Astrocyte of the cerebellum (primary cell): ENCODE measurements at regions not wholly inside any gene's neighbourhood (a gene's known extent, or its start where the extent isn't known, plus 50 kb on each side); places are given as distances from the start of the nearest gene placed in this dataset.

Source experiments
- DNase-seq: peaks from one replicate; pipeline ENCODE4 v3.0.0-alpha.2; 2011; ENCODE audit warnings: low read depth
- H3K4me3 ChIP-seq: 2 replicates; pipeline ENCODE4 v1.5.1; 2011; ENCODE audit warnings: mild to moderate bottlenecking, low read depth, low read length, moderate library complexity
- in situ Hi-C: cut with HindIII; loops from 2 replicates; pipeline ENCODE4 v1.10.0; 2017; ENCODE audit warnings: low sequenced_read_pairs
- TF ChIP-seq, protein P1 (sequence below): IDR thresholded peaks from 2 replicates; pipeline ENCODE4 v1.5.1; 2012; ENCODE audit warnings: low read length, low read depth, moderate library complexity, mild to moderate bottlenecking; ENCODE audit errors: missing control alignments

DNA sequence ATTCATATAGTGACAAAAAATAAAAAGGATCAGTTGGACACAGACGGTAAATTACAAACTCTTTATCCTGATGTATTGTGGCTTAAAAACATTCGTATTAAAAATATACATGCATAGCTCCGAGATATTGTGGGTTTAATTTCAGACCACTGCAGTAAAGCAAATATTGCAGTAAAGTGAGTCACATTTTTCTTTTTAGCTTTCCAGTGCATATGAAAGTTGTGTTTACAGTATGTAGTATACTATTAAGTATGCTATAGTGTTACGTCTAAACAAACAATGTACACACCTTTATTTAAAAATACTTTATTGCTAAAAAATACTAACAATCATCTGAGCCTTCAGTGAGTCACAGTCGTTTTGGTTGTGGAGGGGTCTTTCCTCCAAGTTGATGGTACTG, 551.8 kb downstream of the CETN3 start:
- TF ChIP-seq, protein P1, sequence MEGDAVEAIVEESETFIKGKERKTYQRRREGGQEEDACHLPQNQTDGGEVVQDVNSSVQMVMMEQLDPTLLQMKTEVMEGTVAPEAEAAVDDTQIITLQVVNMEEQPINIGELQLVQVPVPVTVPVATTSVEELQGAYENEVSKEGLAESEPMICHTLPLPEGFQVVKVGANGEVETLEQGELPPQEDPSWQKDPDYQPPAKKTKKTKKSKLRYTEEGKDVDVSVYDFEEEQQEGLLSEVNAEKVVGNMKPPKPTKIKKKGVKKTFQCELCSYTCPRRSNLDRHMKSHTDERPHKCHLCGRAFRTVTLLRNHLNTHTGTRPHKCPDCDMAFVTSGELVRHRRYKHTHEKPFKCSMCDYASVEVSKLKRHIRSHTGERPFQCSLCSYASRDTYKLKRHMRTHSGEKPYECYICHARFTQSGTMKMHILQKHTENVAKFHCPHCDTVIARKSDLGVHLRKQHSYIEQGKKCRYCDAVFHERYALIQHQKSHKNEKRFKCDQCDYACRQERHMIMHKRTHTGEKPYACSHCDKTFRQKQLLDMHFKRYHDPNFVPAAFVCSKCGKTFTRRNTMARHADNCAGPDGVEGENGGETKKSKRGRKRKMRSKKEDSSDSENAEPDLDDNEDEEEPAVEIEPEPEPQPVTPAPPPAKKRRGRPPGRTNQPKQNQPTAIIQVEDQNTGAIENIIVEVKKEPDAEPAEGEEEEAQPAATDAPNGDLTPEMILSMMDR, result no peak
- in situ Hi-C loops, result no loop called here
- no peak overlapping the region for H3K4me3 ChIP-seq
- DNase-seq, result no peak

DNA sequence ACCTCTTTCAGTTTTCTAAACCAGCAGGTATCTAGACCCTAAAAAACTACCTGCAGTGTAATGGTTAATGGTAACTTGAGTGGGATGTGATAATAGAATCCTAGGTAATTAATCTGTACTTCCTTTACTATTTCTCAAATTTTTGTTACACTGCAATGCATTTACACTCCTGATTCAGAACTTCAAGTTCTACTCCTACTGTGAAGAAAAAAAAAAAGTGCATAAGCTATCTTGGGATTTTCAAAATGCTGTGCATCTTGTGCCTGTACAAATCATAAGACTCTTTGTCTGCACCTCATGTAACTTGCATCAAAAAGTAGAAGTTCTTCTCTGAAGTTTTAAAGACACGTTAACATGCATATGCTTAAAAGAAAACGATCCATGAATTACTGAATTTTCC, 554.1 kb downstream of the CETN3 start:
- in situ Hi-C loops, result no loop called here

DNA sequence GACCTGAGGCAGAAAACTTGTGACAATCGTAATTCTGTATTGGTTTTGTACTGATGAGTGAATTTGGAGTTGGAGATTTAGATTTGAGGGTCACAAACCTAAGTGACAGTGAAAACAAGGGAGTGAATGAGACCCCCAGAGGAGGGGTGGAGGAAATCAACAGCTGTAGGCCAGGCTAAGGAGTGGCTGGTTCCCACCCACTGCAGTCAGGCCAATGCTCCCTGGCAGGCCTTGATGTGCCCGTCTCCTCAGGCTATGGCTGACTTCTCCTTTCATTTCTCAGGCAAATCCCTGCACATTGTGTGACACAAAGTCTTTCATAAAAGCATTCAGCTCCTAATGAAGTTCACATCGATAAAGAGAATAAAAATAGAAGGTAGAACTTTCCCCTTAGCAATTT, 557.6 kb downstream of the CETN3 start:
- no peak overlapping the region for H3K4me3 ChIP-seq
- TF ChIP-seq, protein P1, result no peak
- in situ Hi-C loops, result no loop called here
- no peak for DNase-seq

More for the DNA sequence above, 554.1 kb downstream of the CETN3 start:
- no peak overlapping the region for H3K4me3 ChIP-seq
- no peak for DNase-seq
- TF ChIP-seq, protein P1, result no peak

DNA sequence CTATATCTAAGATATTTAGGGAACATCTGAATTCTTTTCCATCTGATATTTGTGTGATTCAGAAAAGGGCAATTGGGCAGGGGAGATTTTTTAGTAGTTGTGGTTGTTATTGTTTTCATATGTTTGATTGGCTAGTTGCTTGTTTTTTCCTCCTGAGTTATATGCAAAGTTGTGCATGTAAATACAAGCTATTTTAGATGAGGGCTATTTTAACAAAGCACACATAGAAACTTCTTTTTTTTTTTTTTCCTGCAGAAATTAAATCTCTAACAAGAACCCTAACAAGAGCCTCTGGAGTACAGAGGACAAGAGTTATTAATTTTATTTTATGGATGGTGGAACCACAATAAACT, 559.1 kb downstream of the CETN3 start:
- in situ Hi-C loops, result no loop called here
- TF ChIP-seq, protein P1, result no peak
- DNase-seq, result no peak
- H3K4me3 ChIP-seq, result no peak overlapping the region

DNA sequence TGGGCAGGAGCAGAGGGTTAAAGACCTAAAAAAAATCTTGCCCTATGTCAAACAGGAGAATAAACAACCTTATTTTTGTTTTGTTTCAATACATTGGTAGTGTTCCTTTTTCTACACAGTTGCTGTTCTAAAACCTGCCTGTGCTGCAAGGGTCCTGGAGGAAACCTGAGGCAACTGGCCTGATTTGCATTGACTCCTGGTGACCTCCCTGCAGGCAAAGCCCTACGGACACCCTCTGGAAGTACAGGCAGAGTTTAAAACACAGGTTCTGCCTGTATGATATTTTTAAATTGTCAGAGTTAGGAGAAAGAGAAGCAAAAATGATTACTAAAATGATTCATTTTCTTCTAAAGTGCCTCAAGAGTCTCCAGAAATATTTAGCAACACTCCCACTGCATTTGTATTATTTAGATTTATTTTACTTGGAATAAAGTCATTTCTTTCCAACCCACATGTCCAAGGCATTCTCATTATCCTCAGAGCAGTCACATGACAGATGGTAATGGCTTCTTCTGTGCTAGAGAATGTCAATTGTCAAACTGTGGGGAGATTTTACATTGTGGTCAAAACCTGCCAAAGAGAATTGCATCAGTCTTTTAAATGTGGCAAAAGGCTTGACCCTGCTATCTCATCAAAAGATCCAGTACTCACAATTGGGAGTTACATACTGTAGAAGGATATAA, 559.6 kb downstream of the CETN3 start:
- peak; percentile 13 for DNase-seq
- TF ChIP-seq, protein P1, result no peak
- no peak overlapping the region for H3K4me3 ChIP-seq
- in situ Hi-C loops, result no loop called here

DNA sequence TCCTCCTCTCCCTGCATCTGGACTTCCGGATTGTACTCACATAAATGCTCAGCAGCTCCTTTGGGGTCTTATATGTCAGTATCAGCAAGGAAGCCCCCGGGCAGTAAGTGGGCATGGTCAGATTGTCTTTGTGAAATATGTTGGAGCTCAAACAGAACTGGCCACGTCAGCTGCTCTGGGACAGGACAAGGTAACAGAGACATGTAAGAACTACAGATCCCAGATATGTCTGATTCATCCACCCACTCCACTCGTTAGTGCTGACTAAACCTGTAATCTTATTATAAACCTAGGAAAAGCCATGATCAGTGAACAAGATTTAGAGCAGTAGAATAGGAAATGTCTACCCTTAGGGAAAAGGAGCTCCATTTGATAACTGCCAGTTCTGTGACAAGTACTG, 561.8 kb downstream of the CETN3 start:
- TF ChIP-seq, protein P1, result no peak
- in situ Hi-C loops, result no loop called here
- H3K4me3 ChIP-seq, result no peak overlapping the region
- DNase-seq, result no peak

DNA sequence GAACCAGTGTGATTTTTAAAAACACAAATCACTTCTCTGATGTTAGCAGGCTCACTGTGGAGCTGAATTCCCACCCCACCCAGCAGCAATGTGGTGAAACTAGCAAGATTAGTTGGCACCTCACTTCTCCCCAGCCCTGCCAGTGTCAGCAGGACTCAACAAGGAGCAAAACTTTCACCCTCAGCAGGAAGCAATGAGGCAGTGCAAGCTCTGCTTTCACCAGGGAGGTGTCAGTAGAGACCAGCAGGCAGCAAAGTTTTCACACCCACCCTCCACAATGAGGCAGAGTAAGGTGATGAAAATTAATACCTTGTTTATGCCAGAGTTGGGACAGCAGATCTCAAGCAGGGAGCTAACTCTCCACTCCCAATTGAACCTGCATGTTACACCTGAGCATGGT, 565.0 kb downstream of the CETN3 start:
- in situ Hi-C loops, result no loop called here
- no peak overlapping the region for H3K4me3 ChIP-seq
- DNase-seq, result no peak
- TF ChIP-seq, protein P1, result no peak
